DND-41 (cell line): ENCODE measurements at regions not wholly inside any gene's neighbourhood (a gene's known extent, or its start where the extent isn't known, plus 50 kb on each side); places are given as distances from the start of the nearest gene placed in this dataset.

Experiments
- ATAC-seq: fragments of 200-7000 bp; cut with Tn5 transposase; 3 replicates; pipeline ENCODE4 v1.9.1; 2021; ENCODE audit warnings: low read depth; ENCODE audit not compliant: insufficient read depth
- DNase-seq: peaks from one replicate; pipeline ENCODE4 v3.0.0-alpha.2; 2020
- H2AFZ ChIP-seq: 2 replicates; pipeline ENCODE4 v1.6.0; 2012; ENCODE audit warnings: low read depth, low read length
- H3K27ac ChIP-seq: 2 replicates; pipeline ENCODE4 v1.5.1; 2012; ENCODE audit warnings: low read length, inconsistent platforms
- H3K27me3 ChIP-seq: fragments of 200-600 bp; sonication (generic); 2 replicates; pipeline ENCODE4 v1.6.0; 2012; ENCODE audit warnings: low read length, mild to moderate bottlenecking, inconsistent platforms; ENCODE audit not compliant: insufficient read depth, poor library complexity
- H3K36me3 ChIP-seq: 2 replicates; pipeline ENCODE4 v1.5.1; 2012; ENCODE audit warnings: low read length, inconsistent platforms; ENCODE audit not compliant: insufficient read depth
- H3K4me1 ChIP-seq: 2 replicates; pipeline ENCODE4 v1.5.1; 2012; ENCODE audit warnings: mild to moderate bottlenecking, low read length; ENCODE audit not compliant: insufficient read depth
- H3K4me2 ChIP-seq: 2 replicates; pipeline ENCODE4 v1.6.0; 2012; ENCODE audit warnings: mild to moderate bottlenecking, moderate library complexity, low read length, inconsistent platforms; ENCODE audit not compliant: insufficient read depth
- H3K4me3 ChIP-seq, 2 experiments: fragments of 200-600 bp in 1 of 2; shearing (Covaris generic) in 1 of 2; 2 replicates each; pipeline ENCODE4 v1.5.1; 2012 to 2016; ENCODE audit warnings: inconsistent platforms in 2 of 2, low read length in 2 of 2, mild to moderate bottlenecking in 2 of 2, low read depth in 1 of 2, moderate library complexity in 1 of 2
- H3K79me2 ChIP-seq: 2 replicates; pipeline ENCODE4 v1.6.0; 2012; ENCODE audit warnings: low read length, inconsistent platforms; ENCODE audit not compliant: insufficient read depth
- H3K9ac ChIP-seq: 2 replicates; pipeline ENCODE4 v1.6.0; 2012; ENCODE audit warnings: low read depth, mild to moderate bottlenecking, inconsistent platforms, low read length, moderate library complexity
- H3K9me3 ChIP-seq: 2 replicates; pipeline ENCODE4 v1.5.1; 2012; ENCODE audit warnings: low read length, moderate library complexity, mild to moderate bottlenecking, inconsistent platforms; ENCODE audit not compliant: insufficient read depth, severe bottlenecking
- H4K20me1 ChIP-seq: 2 replicates; pipeline ENCODE4 v1.6.0; 2012; ENCODE audit warnings: low read length; ENCODE audit not compliant: insufficient read depth
- CTCF ChIP-seq: IDR thresholded peaks from 2 replicates; pipeline ENCODE4 v1.5.1; 2012; ENCODE audit warnings: borderline replicate concordance, low read length, moderate library complexity, mild to moderate bottlenecking; ENCODE audit not compliant: poor library complexity, severe bottlenecking; ENCODE audit errors: extremely low read depth
- EZH2 ChIP-seq: IDR thresholded peaks from 3 replicates; pipeline ENCODE4 v1.6.1; 2012; ENCODE audit warnings: borderline replicate concordance, low read depth, mild to moderate bottlenecking, moderate library complexity, low read length, inconsistent platforms; ENCODE audit not compliant: severe bottlenecking

GRCh38 chr4:31104043-31104442, 383.9 kb downstream of the PCDH7 start:
- Histone ChIP-seq H3K4me1 (no peaks in the 10 kb centered on the region), H2AFZ (no peak overlapping the region), H3K27me3 (no peaks in the 10 kb centered on the region), H3K4me3 (no peak overlapping the region), H3K9ac (no peak overlapping the region), H3K9me3 (peaks cover 3% of the 10 kb centered on the region), H3K27ac (no peak overlapping the region), H3K79me2 (no peaks in the 10 kb centered on the region), H3K36me3 (no peaks in the 10 kb centered on the region), H3K4me2 (no peak overlapping the region), H4K20me1 (no peaks in the 10 kb centered on the region)
- DNase-seq (no peak), ATAC-seq (no peak)
- TF ChIP-seq CTCF (no peak), EZH2 (no peak)

GRCh38 chr4:31104577-31104976, 384.4 kb downstream of the PCDH7 start:
- Histone ChIP-seq H3K9ac (no peak overlapping the region), H3K4me1 (no peaks in the 10 kb centered on the region), H3K9me3 (peaks cover 3% of the 10 kb centered on the region), H3K4me2 (no peak overlapping the region), H4K20me1 (no peaks in the 10 kb centered on the region), H2AFZ (no peak overlapping the region), H3K27me3 (no peaks in the 10 kb centered on the region), H3K27ac (no peak overlapping the region), H3K4me3 (no peak overlapping the region), H3K36me3 (no peaks in the 10 kb centered on the region), H3K79me2 (no peaks in the 10 kb centered on the region)
- DNase-seq (no peak), ATAC-seq (no peak)
- TF ChIP-seq CTCF = no peak
- TF ChIP-seq EZH2 = no peak

- H3K27me3 ChIP-seq = no peaks in the 10 kb centered on the region
- H3K9me3 ChIP-seq = peaks cover 3% of the 10 kb centered on the region
- H3K79me2 ChIP-seq = no peaks in the 10 kb centered on the region
- TF ChIP-seq EZH2 (no peak), CTCF (no peak)
- no peaks in the 10 kb centered on the region for H4K20me1 ChIP-seq
- H3K27ac ChIP-seq = no peak overlapping the region
- H3K36me3 ChIP-seq = no peaks in the 10 kb centered on the region
- no peak overlapping the region for H3K4me2 ChIP-seq
- H3K4me3 ChIP-seq = no peak overlapping the region
- no peaks in the 10 kb centered on the region for H3K4me1 ChIP-seq
- no peak overlapping the region for H2AFZ ChIP-seq
- DNase-seq = no peak
- no peak for ATAC-seq
- H3K9ac ChIP-seq = no peak overlapping the region
These were observed 386.2 kb downstream of the PCDH7 start for GRCh38 chr4:31106419-31106818.

GRCh38 chr4:31107362-31107761, 387.2 kb downstream of the PCDH7 start:
- DNase-seq (no peak), ATAC-seq (no peak)
- H3K27ac ChIP-seq = no peak overlapping the region
- peaks cover 3% of the 10 kb centered on the region for H3K9me3 ChIP-seq
- H2AFZ ChIP-seq = no peak overlapping the region
- no peak overlapping the region for H3K9ac ChIP-seq
- H3K36me3 ChIP-seq = no peaks in the 10 kb centered on the region
- no peaks in the 10 kb centered on the region for H3K4me1 ChIP-seq
- TF ChIP-seq CTCF (no peak), EZH2 (no peak)
- no peak overlapping the region for H3K4me3 ChIP-seq
- no peaks in the 10 kb centered on the region for H3K27me3 ChIP-seq
- H3K79me2 ChIP-seq = no peaks in the 10 kb centered on the region
- H4K20me1 ChIP-seq = no peaks in the 10 kb centered on the region
- H3K4me2 ChIP-seq = no peak overlapping the region
